ENCODE measurements at regions not wholly inside any gene's neighbourhood (a gene's known extent, or its start where the extent isn't known, plus 50 kb on each side); places are given as distances from the start of the nearest gene placed in this dataset.

DNA sequence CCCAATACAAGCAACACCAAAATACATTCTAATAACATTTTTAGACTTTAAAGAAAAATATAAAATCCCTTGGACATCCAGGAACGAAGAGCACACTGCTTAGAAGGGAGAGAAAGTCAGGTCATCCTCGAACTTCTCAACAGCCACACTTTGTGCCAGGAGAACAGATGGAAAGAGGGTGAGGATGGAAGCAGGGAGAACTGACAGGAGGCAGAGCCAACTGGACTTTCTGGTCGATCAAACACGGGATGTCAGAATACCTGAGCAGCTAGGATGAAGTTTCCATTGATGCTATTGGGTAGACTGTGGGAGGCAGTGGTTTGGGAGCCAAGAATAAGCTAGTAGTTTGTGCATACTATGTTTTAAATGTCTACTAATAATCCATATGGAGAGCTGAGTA, 111.4 kb downstream of the TOMM20 start:
- TF ChIP-seq, protein P1, sequence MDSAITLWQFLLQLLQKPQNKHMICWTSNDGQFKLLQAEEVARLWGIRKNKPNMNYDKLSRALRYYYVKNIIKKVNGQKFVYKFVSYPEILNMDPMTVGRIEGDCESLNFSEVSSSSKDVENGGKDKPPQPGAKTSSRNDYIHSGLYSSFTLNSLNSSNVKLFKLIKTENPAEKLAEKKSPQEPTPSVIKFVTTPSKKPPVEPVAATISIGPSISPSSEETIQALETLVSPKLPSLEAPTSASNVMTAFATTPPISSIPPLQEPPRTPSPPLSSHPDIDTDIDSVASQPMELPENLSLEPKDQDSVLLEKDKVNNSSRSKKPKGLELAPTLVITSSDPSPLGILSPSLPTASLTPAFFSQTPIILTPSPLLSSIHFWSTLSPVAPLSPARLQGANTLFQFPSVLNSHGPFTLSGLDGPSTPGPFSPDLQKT (IDR thresholded peaks at IDR 0.05; ENCODE audit: borderline replicate concordance, low read depth, low read length): no peak
- TF ChIP-seq, protein P2, sequence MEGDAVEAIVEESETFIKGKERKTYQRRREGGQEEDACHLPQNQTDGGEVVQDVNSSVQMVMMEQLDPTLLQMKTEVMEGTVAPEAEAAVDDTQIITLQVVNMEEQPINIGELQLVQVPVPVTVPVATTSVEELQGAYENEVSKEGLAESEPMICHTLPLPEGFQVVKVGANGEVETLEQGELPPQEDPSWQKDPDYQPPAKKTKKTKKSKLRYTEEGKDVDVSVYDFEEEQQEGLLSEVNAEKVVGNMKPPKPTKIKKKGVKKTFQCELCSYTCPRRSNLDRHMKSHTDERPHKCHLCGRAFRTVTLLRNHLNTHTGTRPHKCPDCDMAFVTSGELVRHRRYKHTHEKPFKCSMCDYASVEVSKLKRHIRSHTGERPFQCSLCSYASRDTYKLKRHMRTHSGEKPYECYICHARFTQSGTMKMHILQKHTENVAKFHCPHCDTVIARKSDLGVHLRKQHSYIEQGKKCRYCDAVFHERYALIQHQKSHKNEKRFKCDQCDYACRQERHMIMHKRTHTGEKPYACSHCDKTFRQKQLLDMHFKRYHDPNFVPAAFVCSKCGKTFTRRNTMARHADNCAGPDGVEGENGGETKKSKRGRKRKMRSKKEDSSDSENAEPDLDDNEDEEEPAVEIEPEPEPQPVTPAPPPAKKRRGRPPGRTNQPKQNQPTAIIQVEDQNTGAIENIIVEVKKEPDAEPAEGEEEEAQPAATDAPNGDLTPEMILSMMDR (tag by site-specific recombination; IDR thresholded peaks at IDR 0.05): no peak
- TF ChIP-seq ZFP41 (tag by site-specific recombination; IDR thresholded peaks at IDR 0.05; ENCODE audit: borderline replicate concordance): no peak
- TF ChIP-seq, protein P3, sequence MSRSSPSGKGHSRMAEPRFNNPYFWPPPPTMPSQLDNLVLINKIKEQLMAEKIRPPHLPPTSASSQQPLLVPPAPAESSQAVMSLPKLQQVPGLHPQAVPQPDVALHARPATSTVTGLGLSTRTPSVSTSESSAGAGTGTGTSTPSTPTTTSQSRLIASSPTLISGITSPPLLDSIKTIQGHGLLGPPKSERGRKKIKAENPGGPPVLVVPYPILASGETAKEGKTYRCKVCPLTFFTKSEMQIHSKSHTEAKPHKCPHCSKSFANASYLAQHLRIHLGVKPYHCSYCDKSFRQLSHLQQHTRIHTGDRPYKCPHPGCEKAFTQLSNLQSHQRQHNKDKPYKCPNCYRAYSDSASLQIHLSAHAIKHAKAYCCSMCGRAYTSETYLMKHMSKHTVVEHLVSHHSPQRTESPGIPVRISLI (tag by site-specific recombination; IDR thresholded peaks at IDR 0.05): no peak
- TF ChIP-seq ZNF629 (tag by site-specific recombination; IDR thresholded peaks at IDR 0.05): no peak
- no peak for TF ChIP-seq BCL11B (tag by site-specific recombination; IDR thresholded peaks at IDR 0.05; ENCODE audit: low read depth)
- no peak for TF ChIP-seq ZNF416 (tag by site-specific recombination; IDR thresholded peaks at IDR 0.05)
- TF ChIP-seq ZNF670 (tag by site-specific recombination; IDR thresholded peaks at IDR 0.05; ENCODE audit: low read depth): no peak
- TF ChIP-seq ZNF16 (tag by site-specific recombination; IDR thresholded peaks at IDR 0.05; ENCODE audit: low read depth): no peak

All from HEK293 (cell line).